HEK293T (cell line): ENCODE measurements at regions not wholly inside any gene's neighbourhood (a gene's known extent, or its start where the extent isn't known, plus 50 kb on each side); places are given as distances from the start of the nearest gene placed in this dataset.

ENCODE experiments used
- CTCF ChIA-PET: fragments of 350-600 bp; formaldehyde crosslinking; extraction: SDS; loops from one replicate; lab custom pipeline; 2021; ENCODE audit warnings: antibody characterized with exemption, inconsistent platforms; lab: Yijun Ruan, JAX
- POLR2A ChIA-PET: fragments of 350-600 bp; formaldehyde crosslinking; extraction: SDS; loops from one replicate; lab custom pipeline; 2020; ENCODE audit warnings: antibody characterized with exemption, inconsistent platforms; lab: Yijun Ruan, JAX
- DNase-seq: peaks from one replicate; pipeline ENCODE4 v3.0.0; 2012; ENCODE audit warnings: mixed read lengths; ENCODE audit errors: extremely low spot score
- ARNT ChIP-seq: fragments of 450-650 bp; IDR thresholded peaks from 2 replicates; pipeline ENCODE4 v1.6.1; 2017; ENCODE audit warnings: mild to moderate bottlenecking
- BHLHE40 ChIP-seq: fragments of 450-650 bp; IDR thresholded peaks from 2 replicates; pipeline ENCODE4 v1.6.1; 2016; ENCODE audit warnings: mild to moderate bottlenecking, moderate library complexity, borderline replicate concordance
- CTBP1 ChIP-seq: fragments of 450-650 bp; IDR thresholded peaks from 2 replicates; pipeline ENCODE4 v1.6.1; 2016; ENCODE audit warnings: borderline replicate concordance
- ELF4 ChIP-seq: fragments of 450-650 bp; IDR thresholded peaks from 2 replicates; pipeline ENCODE4 v1.6.1; 2017; ENCODE audit warnings: antibody characterized with exemption
- FOXA1 ChIP-seq: fragments of 450-650 bp; IDR thresholded peaks from 2 replicates; pipeline ENCODE4 v1.6.1; 2016; ENCODE audit warnings: mild to moderate bottlenecking
- FOXK2 ChIP-seq: fragments of 450-650 bp; IDR thresholded peaks from 2 replicates; pipeline ENCODE4 v1.6.1; 2016; ENCODE audit warnings: mild to moderate bottlenecking
- FOXM1 ChIP-seq: fragments of 450-650 bp; IDR thresholded peaks from 2 replicates; pipeline ENCODE4 v1.6.1; 2017; ENCODE audit warnings: mild to moderate bottlenecking, borderline replicate concordance
- HDGF ChIP-seq: fragments of 450-650 bp; IDR thresholded peaks from 2 replicates; pipeline ENCODE4 v1.6.1; 2017; ENCODE audit warnings: antibody characterized with exemption, borderline replicate concordance
- L3MBTL2 ChIP-seq: fragments of 450-650 bp; conservative IDR thresholded peaks from 2 replicates; pipeline ENCODE4 v1.6.1; 2016; ENCODE audit warnings: mild to moderate bottlenecking
- LEF1 ChIP-seq: fragments of 450-650 bp; IDR thresholded peaks from 2 replicates; pipeline ENCODE4 v1.6.1; 2017; ENCODE audit warnings: mild to moderate bottlenecking, borderline replicate concordance
- NFRKB ChIP-seq: fragments of 450-650 bp; IDR thresholded peaks from 2 replicates; pipeline ENCODE4 v1.6.1; 2016; ENCODE audit warnings: mild to moderate bottlenecking, moderate library complexity
- PKNOX1 ChIP-seq: fragments of 450-650 bp; IDR thresholded peaks from 2 replicates; pipeline ENCODE4 v1.6.1; 2016
- SP1 ChIP-seq: fragments of 450-650 bp; IDR thresholded peaks from 2 replicates; pipeline ENCODE4 v1.6.1; 2017
- SUZ12 ChIP-seq: fragments of 450-650 bp; IDR thresholded peaks from 2 replicates; pipeline ENCODE4 v1.6.1; 2016; ENCODE audit warnings: mild to moderate bottlenecking
- TARDBP ChIP-seq: fragments of 450-650 bp; IDR thresholded peaks from 2 replicates; pipeline ENCODE4 v1.6.1; 2016
- ZNF384 ChIP-seq: fragments of 450-650 bp; IDR thresholded peaks from 2 replicates; pipeline ENCODE4 v1.6.1; 2016

DNA sequence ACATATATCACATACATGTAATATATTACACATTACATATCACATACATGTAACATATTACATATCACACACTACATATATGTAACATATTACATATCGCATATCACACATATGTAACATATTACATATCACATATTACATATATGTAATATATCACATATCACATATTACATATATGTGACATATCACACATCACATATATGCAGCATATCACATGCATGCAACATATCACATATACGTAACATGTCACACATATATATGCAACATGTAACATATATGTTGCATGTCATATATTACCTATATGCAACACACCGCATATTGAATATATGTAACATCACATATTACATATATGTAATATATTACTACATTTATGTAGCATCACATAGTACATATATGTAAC, 211.2 kb downstream of the ARL6IP6 start:
- no peak for TF ChIP-seq HDGF
- peak; percentile 39; the same call in 1 of the 2 replicates for TF ChIP-seq NFRKB
- TF ChIP-seq SUZ12 = no peak
- ChIA-PET POLR2A (no interaction called here), CTCF (no interaction called here)
- DNase-seq = no peak

GRCh38 chr2:152925547-152926448, 207.4 kb downstream of the ARL6IP6 start:
- peak; percentile 71 for DNase-seq
- TF ChIP-seq ZNF384 (no peak), HDGF (no peak), BHLHE40 (peak; percentile 40; the same call in 1 of the 2 replicates)
- ChIA-PET CTCF (interaction anchor here (0.6 to 1.4 kb wide), 5 partner anchors 30 to 1515 kb away, joined by 3 to 5 read pairs (median 3); no protein-coding TSS in a partner anchor), POLR2A (interaction anchor here (1.0 kb wide), 1 partner anchor 551 kb away, joined by 3 read pairs; no protein-coding TSS in a partner anchor)

GRCh38 chr2:152924722-152925121, 206.3 kb downstream of the ARL6IP6 start:
- TF ChIP-seq SP1 (no peak), ZNF384 (no peak), FOXK2 (no peak), SUZ12 (no peak), NFRKB (no peak), CTBP1 (no peak), ELF4 (no peak), LEF1 (no peak), ARNT (no peak), HDGF (no peak), BHLHE40 (no peak), TARDBP (no peak), FOXA1 (no peak), FOXM1 (no peak), PKNOX1 (no peak), L3MBTL2 (no peak)
- POLR2A ChIA-PET = no interaction called here
- CTCF ChIA-PET = no interaction called here
- no peak for DNase-seq

DNA sequence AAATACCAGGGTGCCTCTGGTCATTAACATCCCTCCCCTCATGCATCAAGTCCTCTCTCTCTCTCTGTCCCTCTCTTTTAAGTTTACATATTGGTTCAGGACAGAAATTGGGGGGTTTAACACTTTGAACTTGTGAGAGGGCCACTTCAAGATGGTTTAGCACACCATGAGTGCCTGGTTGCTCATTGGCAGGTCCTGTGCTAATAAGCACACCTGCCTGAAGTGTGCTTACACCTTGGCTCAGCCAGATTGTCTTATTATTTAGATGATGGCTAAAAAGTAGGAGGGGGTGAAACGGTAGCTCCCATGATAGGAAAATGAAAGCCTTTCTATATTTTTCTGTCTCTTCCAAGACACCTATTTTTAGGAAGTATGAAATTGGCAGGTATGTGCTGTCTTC, 205.8 kb downstream of the ARL6IP6 start:
- DNase-seq = no peak
- ChIA-PET POLR2A (no interaction called here), CTCF (no interaction called here)
- TF ChIP-seq BHLHE40 (no peak), HDGF (no peak), CTBP1 (no peak), FOXA1 (no peak)

- no peak for DNase-seq
- POLR2A ChIA-PET = no interaction called here
- CTCF ChIA-PET = no interaction called here
- no peak for TF ChIP-seq SP1
- no peak for TF ChIP-seq BHLHE40
- TF ChIP-seq FOXM1 = no peak
- no peak for TF ChIP-seq ARNT
- no peak for TF ChIP-seq ZNF384
- TF ChIP-seq NFRKB = no peak
- no peak for TF ChIP-seq LEF1
- no peak for TF ChIP-seq SUZ12
- no peak for TF ChIP-seq CTBP1
- TF ChIP-seq ELF4 = no peak
These were observed 202.4 kb downstream of the ARL6IP6 start for GRCh38 chr2:152920846-152921245.

DNA sequence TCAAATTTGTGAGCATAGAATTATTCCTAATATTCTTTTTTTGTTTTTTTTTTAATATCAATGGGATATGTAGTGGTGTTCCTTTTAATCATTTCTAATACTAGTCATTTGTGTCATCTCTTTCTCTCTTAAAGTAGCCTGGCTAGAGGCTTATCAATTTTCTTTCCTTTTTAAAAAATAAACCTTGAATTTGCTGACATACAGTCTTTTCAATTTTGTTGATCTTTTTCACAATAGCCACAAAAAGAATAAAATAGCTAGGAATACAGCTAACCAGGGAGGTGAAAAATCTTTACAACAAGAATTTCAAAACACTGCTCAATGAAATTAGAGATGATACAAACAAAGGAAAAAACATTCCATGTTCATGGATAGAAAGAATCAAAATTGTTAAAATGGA, 192.6 kb downstream of the ARL6IP6 start:
- TF ChIP-seq LEF1 = no peak
- TF ChIP-seq ELF4 = no peak
- no peak for TF ChIP-seq FOXA1
- no peak for TF ChIP-seq BHLHE40
- ChIA-PET CTCF (no interaction called here), POLR2A (no interaction called here)
- no peak for DNase-seq

- POLR2A ChIA-PET = no interaction called here
- DNase-seq = no peak
- TF ChIP-seq FOXK2 (no peak), SUZ12 (no peak), CTBP1 (no peak), ARNT (no peak), FOXM1 (no peak), PKNOX1 (no peak), ELF4 (no peak), ZNF384 (no peak), TARDBP (no peak)
- CTCF ChIA-PET = interaction anchor here (0.7 kb wide), 1 partner anchor 503 kb away, joined by 3 read pairs; no protein-coding TSS in a partner anchor
These were observed 188.6 kb downstream of the ARL6IP6 start for GRCh38 chr2:152907046-152907445.
